Glutamatergic neuron (in vitro differentiated cells): ENCODE measurements at regions not wholly inside any gene's neighbourhood (a gene's known extent, or its start where the extent isn't known, plus 50 kb on each side); places are given as distances from the start of the nearest gene placed in this dataset.

Experiments used
- DNase-seq: peaks from one replicate; pipeline ENCODE4 v3.0.0; 2022
- H3K27ac Mint-ChIP-seq: one replicate; pipeline ENCODE4 v1.8.0; 2020; ENCODE audit warnings: mild to moderate bottlenecking, mixed read lengths, inconsistent platforms; ENCODE audit not compliant: unreplicated experiment
- H3K27me3 Mint-ChIP-seq: one replicate; pipeline ENCODE4 v1.8.0; 2020; ENCODE audit warnings: mild to moderate bottlenecking, moderate library complexity, mixed read lengths, inconsistent platforms; ENCODE audit not compliant: unreplicated experiment
- H3K36me3 Mint-ChIP-seq: one replicate; pipeline ENCODE4 v1.8.0; 2020; ENCODE audit warnings: mild to moderate bottlenecking, mixed read lengths, inconsistent platforms; ENCODE audit not compliant: unreplicated experiment
- H3K4me1 Mint-ChIP-seq: one replicate; pipeline ENCODE4 v1.8.0; 2020; ENCODE audit warnings: mild to moderate bottlenecking, low read depth, mixed read lengths, inconsistent platforms; ENCODE audit not compliant: unreplicated experiment
- H3K4me3 Mint-ChIP-seq: one replicate; pipeline ENCODE4 v1.8.0; 2020; ENCODE audit warnings: mild to moderate bottlenecking, mixed read lengths, inconsistent platforms; ENCODE audit not compliant: unreplicated experiment
- H3K9me3 Mint-ChIP-seq: one replicate; pipeline ENCODE4 v1.8.0; 2020; ENCODE audit warnings: mild to moderate bottlenecking, moderate library complexity, mixed read lengths, inconsistent platforms; ENCODE audit not compliant: unreplicated experiment
- TF ChIP-seq, protein P1 (sequence below): fragments of 200-600 bp; sonication (generic); IDR thresholded peaks from one replicate; pipeline ENCODE4 v1.5.0; 2021; ENCODE audit not compliant: partially characterized antibody, unreplicated experiment

DNA sequence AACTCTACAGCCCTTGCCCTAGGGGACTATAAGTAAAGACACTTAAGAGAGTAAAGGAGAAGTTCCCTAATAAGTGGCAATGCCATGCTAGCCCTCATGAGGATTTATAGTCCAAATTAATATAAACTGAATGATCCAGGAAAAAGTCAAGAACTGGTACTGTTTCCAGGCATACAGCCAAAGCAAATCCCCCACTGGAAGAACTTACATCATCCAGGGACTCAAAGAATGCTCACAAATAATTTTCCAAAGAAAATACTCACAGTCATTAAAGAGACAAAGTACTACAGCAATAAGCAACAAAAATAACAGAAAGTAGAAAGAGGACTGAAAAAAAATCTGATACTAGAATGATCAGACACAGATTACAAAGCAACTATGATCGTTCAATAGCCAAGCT lies 79.7 kb upstream of the RAP1B start:
- Mint-ChIP-seq H3K27me3 (no peaks in the 10 kb centered on the region), H3K36me3 (no peaks in the 10 kb centered on the region), H3K9me3 (no peaks in the 10 kb centered on the region), H3K4me3 (no peak overlapping the region), H3K4me1 (no peaks in the 10 kb centered on the region), H3K27ac (no peak overlapping the region)
- TF ChIP-seq, protein P1, sequence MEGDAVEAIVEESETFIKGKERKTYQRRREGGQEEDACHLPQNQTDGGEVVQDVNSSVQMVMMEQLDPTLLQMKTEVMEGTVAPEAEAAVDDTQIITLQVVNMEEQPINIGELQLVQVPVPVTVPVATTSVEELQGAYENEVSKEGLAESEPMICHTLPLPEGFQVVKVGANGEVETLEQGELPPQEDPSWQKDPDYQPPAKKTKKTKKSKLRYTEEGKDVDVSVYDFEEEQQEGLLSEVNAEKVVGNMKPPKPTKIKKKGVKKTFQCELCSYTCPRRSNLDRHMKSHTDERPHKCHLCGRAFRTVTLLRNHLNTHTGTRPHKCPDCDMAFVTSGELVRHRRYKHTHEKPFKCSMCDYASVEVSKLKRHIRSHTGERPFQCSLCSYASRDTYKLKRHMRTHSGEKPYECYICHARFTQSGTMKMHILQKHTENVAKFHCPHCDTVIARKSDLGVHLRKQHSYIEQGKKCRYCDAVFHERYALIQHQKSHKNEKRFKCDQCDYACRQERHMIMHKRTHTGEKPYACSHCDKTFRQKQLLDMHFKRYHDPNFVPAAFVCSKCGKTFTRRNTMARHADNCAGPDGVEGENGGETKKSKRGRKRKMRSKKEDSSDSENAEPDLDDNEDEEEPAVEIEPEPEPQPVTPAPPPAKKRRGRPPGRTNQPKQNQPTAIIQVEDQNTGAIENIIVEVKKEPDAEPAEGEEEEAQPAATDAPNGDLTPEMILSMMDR = no peak
- DNase-seq = no peak

DNA sequence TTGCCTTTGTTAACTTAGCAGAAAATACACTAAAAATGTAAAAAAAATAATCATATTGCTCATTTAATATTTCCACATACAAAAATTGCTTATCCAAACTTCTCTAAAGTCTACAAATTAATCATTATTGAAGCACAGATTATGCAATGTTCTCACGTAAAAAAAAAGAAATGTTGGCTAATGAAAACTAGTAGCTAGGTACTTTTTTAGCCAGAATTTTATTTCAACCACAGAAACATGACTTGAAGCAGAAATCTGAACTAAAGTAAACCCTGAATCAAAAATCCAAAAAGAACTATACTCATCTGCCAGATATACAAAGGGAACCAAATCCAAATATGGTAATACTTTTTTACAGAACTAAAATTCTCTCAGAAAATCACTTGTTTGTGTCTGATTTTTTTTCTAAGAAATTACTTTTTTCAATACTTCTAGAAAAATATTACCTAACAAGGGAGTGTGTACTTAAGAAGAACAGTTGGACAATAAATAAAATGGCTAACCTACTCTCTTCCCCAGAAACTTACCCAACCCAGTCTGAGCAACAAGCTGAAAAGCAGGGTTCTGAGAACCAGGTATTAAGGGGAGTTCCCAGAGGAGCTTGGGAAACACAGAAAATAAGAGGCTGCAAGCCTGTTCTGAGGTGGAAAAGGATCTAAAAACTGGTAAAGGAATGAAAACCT lies 78.4 kb upstream of the RAP1B start:
- DNase-seq = no peak
- H3K9me3 Mint-ChIP-seq = no peaks in the 10 kb centered on the region
- H3K36me3 Mint-ChIP-seq = no peaks in the 10 kb centered on the region
- TF ChIP-seq, protein P1 = no peak
- H3K27me3 Mint-ChIP-seq = no peaks in the 10 kb centered on the region
- H3K27ac Mint-ChIP-seq = no peak overlapping the region
- no peaks in the 10 kb centered on the region for H3K4me1 Mint-ChIP-seq
- no peak overlapping the region for H3K4me3 Mint-ChIP-seq

DNA sequence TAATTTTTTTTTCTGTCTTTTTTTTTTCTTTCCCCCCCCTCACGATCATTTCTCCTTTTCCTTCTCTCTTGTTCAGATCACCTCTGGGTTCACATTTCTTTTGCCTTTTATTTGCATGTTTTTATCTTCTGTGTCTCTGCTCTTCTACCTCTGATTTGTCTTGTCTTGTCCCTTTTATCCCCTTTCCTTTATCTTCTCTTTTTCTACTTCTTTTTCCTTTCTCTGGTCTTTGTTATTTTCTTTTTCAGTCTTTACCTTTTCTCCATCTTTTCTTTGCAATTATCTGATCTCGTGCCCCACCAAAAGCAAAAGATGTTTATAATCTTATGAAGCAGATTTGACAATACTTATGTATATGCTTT lies 77.8 kb upstream of the RAP1B start:
- no peak overlapping the region for H3K27ac Mint-ChIP-seq

DNA sequence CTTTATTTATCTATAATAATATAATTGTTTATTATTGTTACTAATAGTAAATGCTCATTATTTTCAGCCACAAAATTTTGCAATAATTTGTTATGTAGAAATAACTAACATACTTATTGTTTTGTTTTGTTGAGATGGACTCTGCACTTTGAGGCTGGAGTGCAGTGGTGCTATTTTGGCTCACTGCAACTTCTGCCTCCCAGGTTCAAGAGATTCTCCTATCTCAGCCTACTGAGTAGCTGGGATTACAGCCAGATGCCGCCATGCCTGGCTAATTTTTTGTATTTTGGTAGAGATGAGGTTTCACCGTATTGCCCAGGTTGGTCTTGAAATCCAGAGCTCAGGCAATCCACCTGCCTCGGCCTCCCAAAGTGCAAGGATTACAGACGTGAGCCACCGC lies 76.6 kb upstream of the RAP1B start:
- H3K27ac Mint-ChIP-seq = no peak overlapping the region
- no peaks in the 10 kb centered on the region for H3K4me1 Mint-ChIP-seq
- TF ChIP-seq, protein P1 = no peak
- no peak overlapping the region for H3K4me3 Mint-ChIP-seq
- no peaks in the 10 kb centered on the region for H3K9me3 Mint-ChIP-seq
- no peak for DNase-seq
- H3K36me3 Mint-ChIP-seq = no peaks in the 10 kb centered on the region
- H3K27me3 Mint-ChIP-seq = no peaks in the 10 kb centered on the region

More for the DNA sequence above, 77.8 kb upstream of the RAP1B start:
- no peak overlapping the region for H3K4me3 Mint-ChIP-seq
- TF ChIP-seq, protein P1 = no peak
- no peaks in the 10 kb centered on the region for H3K36me3 Mint-ChIP-seq
- no peaks in the 10 kb centered on the region for H3K4me1 Mint-ChIP-seq
- H3K27me3 Mint-ChIP-seq = no peaks in the 10 kb centered on the region
- no peaks in the 10 kb centered on the region for H3K9me3 Mint-ChIP-seq
- DNase-seq = no peak

DNA sequence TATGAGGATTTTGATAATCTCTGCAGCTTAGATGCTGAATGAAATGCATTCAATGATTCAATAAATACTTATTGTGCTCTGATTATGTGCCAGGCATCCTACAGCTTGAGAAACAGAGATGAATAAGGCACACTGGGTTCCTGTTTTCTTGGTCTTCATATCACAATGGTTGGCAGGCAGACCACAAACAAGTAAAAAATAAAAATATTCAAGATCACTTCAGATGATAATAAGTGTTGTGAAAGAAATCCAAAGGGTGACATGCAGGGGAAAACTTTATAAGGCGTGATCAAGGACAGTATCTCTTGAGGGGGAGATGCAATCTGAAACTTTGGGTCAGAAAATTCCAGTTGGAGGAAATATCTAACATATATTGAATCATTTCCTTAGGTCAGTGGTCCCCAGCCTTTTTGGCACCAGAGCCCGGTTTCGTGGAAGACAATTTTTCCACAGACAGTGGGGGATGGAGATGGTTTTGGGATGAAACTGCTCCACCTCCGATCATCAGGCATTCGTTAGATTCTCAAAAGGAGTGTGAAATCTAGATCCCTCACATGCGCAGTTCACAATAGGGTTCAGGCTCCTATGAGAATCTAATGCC lies 73.7 kb upstream of the RAP1B start:
- peaks cover 5% of the 10 kb centered on the region for H3K36me3 Mint-ChIP-seq
- H3K9me3 Mint-ChIP-seq = peaks cover 3% of the 10 kb centered on the region
- no peak overlapping the region for H3K4me3 Mint-ChIP-seq
- no peak for DNase-seq
- TF ChIP-seq, protein P1 = no peak
- H3K4me1 Mint-ChIP-seq = no peaks in the 10 kb centered on the region
- no peak overlapping the region for H3K27ac Mint-ChIP-seq
- H3K27me3 Mint-ChIP-seq = no peaks in the 10 kb centered on the region
